Thoracic aorta (tissue), 2 donors: ENCODE measurements at regions not wholly inside any gene's neighbourhood (a gene's known extent, or its start where the extent isn't known, plus 50 kb on each side); places are given as distances from the start of the nearest gene placed in this dataset.

ENCODE experiments used
- ATAC-seq: fragments of 150-250 bp; one replicate; pipeline ENCODE4 v1.8.0; 2017; ENCODE audit warnings: low read depth; ENCODE audit not compliant: insufficient number of reproducible peaks, low FRiP score
- DNase-seq: peaks from one replicate; pipeline ENCODE4 v3.0.0-alpha.2; 2020; ENCODE audit warnings: low spot score
- H3K27ac ChIP-seq, 2 donors: fragments of 200-600 bp; sonication (generic); 1 replicate in 1 of 2; 2 replicates in 1 of 2; pipeline ENCODE4 v1.5.1; 2016; ENCODE audit warnings: mild to moderate bottlenecking in 2 of 2, moderate library complexity in 2 of 2
- H3K27me3 ChIP-seq: fragments of 200-600 bp; sonication (generic); replicated peaks from 2 replicates; pipeline ENCODE4 v1.6.0; 2016; ENCODE audit warnings: mild to moderate bottlenecking; ENCODE audit not compliant: insufficient read depth
- H3K36me3 ChIP-seq: fragments of 200-600 bp; sonication (generic); one replicate; pipeline ENCODE4 v1.5.1; 2016
- H3K4me1 ChIP-seq, 2 donors: fragments of 200-600 bp; sonication (generic); 1 replicate in 1 of 2; 2 replicates in 1 of 2; pipeline versions ENCODE4 v1.5.1 to v1.6.0; 2016; ENCODE audit warnings: low read depth in 2 of 2, mild to moderate bottlenecking in 1 of 2; ENCODE audit not compliant: control insufficient read depth in 1 of 2
- H3K4me3 ChIP-seq: fragments of 200-600 bp; sonication (generic); 2 replicates; pipeline ENCODE4 v1.5.1; 2016; ENCODE audit warnings: mild to moderate bottlenecking
- H3K9me3 ChIP-seq: fragments of 200-600 bp; sonication (generic); 2 replicates; pipeline ENCODE4 v1.5.1; 2016
- CTCF ChIP-seq: fragments of 200-600 bp; sonication (generic); IDR thresholded peaks from one replicate; pipeline ENCODE4 v1.5.1; 2019; ENCODE audit warnings: antibody characterized with exemption

- Histone ChIP-seq H3K27me3 (no peaks in the 10 kb centered on the region), H3K27ac (no peak overlapping the region), H3K4me1 (no peaks in the 10 kb centered on the region), H3K4me3 (no peak overlapping the region), H3K36me3 (no peaks in the 10 kb centered on the region), H3K9me3 (no peaks in the 10 kb centered on the region)
- ATAC-seq (no peak), DNase-seq (no peak)
- no peak for TF ChIP-seq CTCF
These were observed 1186.8 kb downstream of the TECRL start for GRCh38 chr4:63222466-63222865.

DNA sequence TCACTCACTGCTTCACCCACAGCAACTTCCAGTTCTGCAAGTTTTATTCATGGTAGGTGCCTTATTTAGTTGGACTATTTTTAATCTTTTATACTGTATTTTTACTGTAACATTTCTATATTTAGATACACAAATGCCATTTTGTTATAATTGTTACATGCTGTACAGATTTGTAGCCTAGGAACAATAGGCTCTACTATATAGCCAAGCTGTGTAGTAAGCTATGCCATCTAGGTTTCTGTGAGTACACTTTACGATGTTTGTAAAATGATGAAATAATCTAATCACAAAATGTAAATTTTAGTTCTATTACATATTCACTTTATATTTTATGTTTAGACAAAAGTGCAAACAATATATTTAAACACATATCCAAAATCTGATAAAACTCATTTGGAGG is 1187.8 kb downstream of the TECRL start:
- DNase-seq (no peak), ATAC-seq (no peak)
- Histone ChIP-seq H3K27ac (no peak overlapping the region), H3K9me3 (no peaks in the 10 kb centered on the region), H3K27me3 (no peaks in the 10 kb centered on the region), H3K36me3 (no peaks in the 10 kb centered on the region), H3K4me3 (no peak overlapping the region), H3K4me1 (no peaks in the 10 kb centered on the region)
- TF ChIP-seq CTCF: no peak

DNA sequence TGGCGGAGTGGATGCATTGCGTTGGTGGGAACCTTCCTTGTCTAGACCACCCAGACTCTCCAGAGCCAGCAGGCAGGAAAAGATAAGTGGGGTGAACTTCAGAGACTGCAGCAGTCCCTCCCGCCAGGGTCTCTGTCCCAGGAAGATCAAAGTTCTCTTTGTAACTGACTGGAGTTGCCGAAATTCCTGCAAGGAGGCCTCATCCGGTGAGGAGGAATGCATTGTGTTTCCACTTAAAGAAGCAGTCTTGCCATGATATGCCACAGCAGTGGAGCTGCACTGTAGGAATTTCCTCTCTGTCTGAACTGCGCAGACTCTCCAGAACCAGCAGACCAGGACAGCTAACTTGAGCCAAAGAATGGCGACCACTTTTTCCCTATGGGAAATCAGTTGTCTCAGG is 1190.4 kb downstream of the TECRL start:
- no peaks in the 10 kb centered on the region for H3K36me3 ChIP-seq
- no peaks in the 10 kb centered on the region for H3K9me3 ChIP-seq
- ATAC-seq (no peak), DNase-seq (no peak)
- no peaks in the 10 kb centered on the region for H3K4me1 ChIP-seq
- no peaks in the 10 kb centered on the region for H3K27me3 ChIP-seq
- no peak overlapping the region for H3K4me3 ChIP-seq
- no peak overlapping the region for H3K27ac ChIP-seq
- no peak for TF ChIP-seq CTCF

GRCh38 chr4:63214076-63214475 is 1195.2 kb downstream of the TECRL start:
- Histone ChIP-seq H3K9me3 (no peaks in the 10 kb centered on the region), H3K4me1 (no peaks in the 10 kb centered on the region), H3K36me3 (no peaks in the 10 kb centered on the region), H3K27me3 (no peaks in the 10 kb centered on the region), H3K27ac (no peak overlapping the region), H3K4me3 (no peak overlapping the region)
- DNase-seq: no peak
- no peak for ATAC-seq
- no peak for TF ChIP-seq CTCF

DNA sequence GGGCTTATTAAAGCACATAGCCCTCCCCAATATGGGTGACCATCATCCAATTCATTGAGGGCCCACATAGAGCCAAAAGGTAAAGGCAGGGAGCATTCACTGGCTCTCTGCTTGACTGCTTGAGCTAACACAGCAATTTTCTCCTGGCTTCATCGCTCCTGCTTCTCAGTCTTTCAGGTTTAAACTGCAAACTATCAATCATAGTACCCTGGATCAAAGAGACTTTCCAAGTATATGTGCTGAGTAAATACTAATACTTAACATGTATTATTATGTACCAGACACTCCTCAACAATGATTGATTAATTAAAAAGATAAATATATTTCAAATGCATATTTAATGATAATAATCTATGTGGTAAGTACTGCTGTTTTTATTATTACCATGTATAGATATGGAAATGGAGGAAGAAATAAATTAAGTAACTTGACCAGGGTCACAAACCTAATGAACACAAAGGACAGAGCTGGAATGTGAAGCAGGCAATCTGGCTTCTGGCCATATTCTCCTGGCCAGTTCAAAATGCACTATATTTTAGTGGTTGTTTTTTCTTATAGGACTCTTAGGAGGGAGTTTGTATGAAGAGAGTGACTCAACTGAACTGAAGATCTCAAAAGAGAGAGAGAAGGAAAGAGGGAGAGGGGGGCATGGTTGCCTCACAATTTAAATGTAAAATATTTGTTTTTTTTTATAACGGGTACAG is 1197.3 kb downstream of the TECRL start:
- Histone ChIP-seq H3K36me3 (no peaks in the 10 kb centered on the region), H3K27ac (no peak overlapping the region), H3K4me3 (no peak overlapping the region), H3K9me3 (no peaks in the 10 kb centered on the region), H3K27me3 (no peaks in the 10 kb centered on the region), H3K4me1 (no peaks in the 10 kb centered on the region)
- DNase-seq (no peak), ATAC-seq (no peak)
- TF ChIP-seq CTCF: no peak
